ENCODE measurements at regions not wholly inside any gene's neighbourhood (a gene's known extent, or its start where the extent isn't known, plus 50 kb on each side); places are given as distances from the start of the nearest gene placed in this dataset.

GRCh38 chr1:168374566-168374965 is 93.9 kb downstream of the TBX19 start:
- TF ChIP-seq, protein P1, sequence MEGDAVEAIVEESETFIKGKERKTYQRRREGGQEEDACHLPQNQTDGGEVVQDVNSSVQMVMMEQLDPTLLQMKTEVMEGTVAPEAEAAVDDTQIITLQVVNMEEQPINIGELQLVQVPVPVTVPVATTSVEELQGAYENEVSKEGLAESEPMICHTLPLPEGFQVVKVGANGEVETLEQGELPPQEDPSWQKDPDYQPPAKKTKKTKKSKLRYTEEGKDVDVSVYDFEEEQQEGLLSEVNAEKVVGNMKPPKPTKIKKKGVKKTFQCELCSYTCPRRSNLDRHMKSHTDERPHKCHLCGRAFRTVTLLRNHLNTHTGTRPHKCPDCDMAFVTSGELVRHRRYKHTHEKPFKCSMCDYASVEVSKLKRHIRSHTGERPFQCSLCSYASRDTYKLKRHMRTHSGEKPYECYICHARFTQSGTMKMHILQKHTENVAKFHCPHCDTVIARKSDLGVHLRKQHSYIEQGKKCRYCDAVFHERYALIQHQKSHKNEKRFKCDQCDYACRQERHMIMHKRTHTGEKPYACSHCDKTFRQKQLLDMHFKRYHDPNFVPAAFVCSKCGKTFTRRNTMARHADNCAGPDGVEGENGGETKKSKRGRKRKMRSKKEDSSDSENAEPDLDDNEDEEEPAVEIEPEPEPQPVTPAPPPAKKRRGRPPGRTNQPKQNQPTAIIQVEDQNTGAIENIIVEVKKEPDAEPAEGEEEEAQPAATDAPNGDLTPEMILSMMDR (IDR thresholded peaks at IDR 0.05), result no peak
- TF ChIP-seq POLR2A (IDR thresholded peaks at IDR 0.05) (no peak), POLR2AphosphoS5 (IDR thresholded peaks at IDR 0.05) (no peak)
